Calu3 (cell line): ENCODE measurements at regions not wholly inside any gene's neighbourhood (a gene's known extent, or its start where the extent isn't known, plus 50 kb on each side); places are given as distances from the start of the nearest gene placed in this dataset.

Experiments
- BruUV-seq: library from RNA; stranded (reverse); fragments of 400-500 nt; replicated peaks from 2 replicates; lab custom pipeline; 2021; lab: Mats Ljungman, UMichigan
- CTCF ChIA-PET: fragments of 300-600 bp; sonication (Branson Sonifier 250); formaldehyde crosslinking; loops from one replicate; lab custom pipeline; 2022; ENCODE audit warnings: antibody characterized with exemption; lab: Charles Lee
- DNase-seq: peaks from one replicate; pipeline ENCODE4 v3.0.0; 2022
- H3K27ac Mint-ChIP-seq: one replicate; pipeline ENCODE4 v1.8.0; 2022; ENCODE audit warnings: mixed read lengths; ENCODE audit not compliant: unreplicated experiment
- H3K27me3 Mint-ChIP-seq: one replicate; pipeline ENCODE4 v1.8.0; 2022; ENCODE audit warnings: mixed read lengths; ENCODE audit not compliant: unreplicated experiment
- H3K36me3 Mint-ChIP-seq: one replicate; pipeline ENCODE4 v1.8.0; 2022; ENCODE audit warnings: mild to moderate bottlenecking, moderate library complexity, mixed read lengths; ENCODE audit not compliant: insufficient read depth, unreplicated experiment
- H3K4me1 Mint-ChIP-seq: one replicate; pipeline ENCODE4 v1.8.0; 2022; ENCODE audit warnings: mild to moderate bottlenecking, low read depth, mixed read lengths; ENCODE audit not compliant: unreplicated experiment
- H3K4me3 Mint-ChIP-seq: one replicate; pipeline ENCODE4 v1.8.0; 2022; ENCODE audit warnings: mild to moderate bottlenecking, low read depth, moderate library complexity, mixed read lengths; ENCODE audit not compliant: unreplicated experiment
- H3K9me3 Mint-ChIP-seq: one replicate; pipeline ENCODE4 v1.8.0; 2022; ENCODE audit warnings: low read depth, mixed read lengths; ENCODE audit not compliant: unreplicated experiment
- CTCF ChIP-seq: fragments of 200-600 bp; IDR thresholded peaks from one replicate; pipeline ENCODE4 v1.8.0; 2022; ENCODE audit warnings: antibody characterized with exemption; ENCODE audit not compliant: unreplicated experiment
- intact Hi-C: fragments of 100-400 bp; cut with micrococcal nuclease; formaldehyde crosslinking; loops from one replicate; pipeline ENCODE4 v1.10.0; 2022; ENCODE audit not compliant: unreplicated experiment

GRCh38 chr11:127452533-127452932 lies 452.0 kb upstream of the KIRREL3 start:
- Mint-ChIP-seq H3K9me3 (no peaks in the 10 kb centered on the region), H3K36me3 (no peaks in the 10 kb centered on the region), H3K4me1 (no peaks in the 10 kb centered on the region), H3K4me3 (no peak overlapping the region), H3K27ac (no peak overlapping the region), H3K27me3 (no peaks in the 10 kb centered on the region)
- CTCF ChIA-PET: no interaction called here
- BruUV-seq: no TSS peak
- no peak for DNase-seq
- intact Hi-C loops: no loop called here
- no peak for TF ChIP-seq CTCF

- no peak for TF ChIP-seq CTCF
- CTCF ChIA-PET: no interaction called here
- no peak overlapping the region for H3K4me3 Mint-ChIP-seq
Measured at GRCh38 chr11:127451861-127452260, 451.3 kb upstream of the KIRREL3 start.

GRCh38 chr11:127448101-127448500 lies 447.5 kb upstream of the KIRREL3 start:
- no TSS peak for BruUV-seq
- no peak for DNase-seq
- intact Hi-C loops: no loop called here
- CTCF ChIA-PET: no interaction called here
- H3K27me3 Mint-ChIP-seq: peaks cover 13% of the 10 kb centered on the region
- no peaks in the 10 kb centered on the region for H3K36me3 Mint-ChIP-seq
- no peaks in the 10 kb centered on the region for H3K4me1 Mint-ChIP-seq
- no peak for TF ChIP-seq CTCF
- peaks cover 7% of the 10 kb centered on the region for H3K9me3 Mint-ChIP-seq
- H3K27ac Mint-ChIP-seq: no peak overlapping the region
- no peak overlapping the region for H3K4me3 Mint-ChIP-seq

More at GRCh38 chr11:127451861-127452260, 451.3 kb upstream of the KIRREL3 start:
- no TSS peak for BruUV-seq
- Mint-ChIP-seq H3K27ac (no peak overlapping the region), H3K4me1 (no peaks in the 10 kb centered on the region), H3K9me3 (peaks cover 1% of the 10 kb centered on the region), H3K27me3 (no peaks in the 10 kb centered on the region), H3K36me3 (no peaks in the 10 kb centered on the region)
- intact Hi-C loops: no loop called here
- no peak for DNase-seq

GRCh38 chr11:127445476-127445875 lies 444.9 kb upstream of the KIRREL3 start:
- intact Hi-C loops: no loop called here
- BruUV-seq: no TSS peak
- no peak overlapping the region for H3K27ac Mint-ChIP-seq
- no peaks in the 10 kb centered on the region for H3K36me3 Mint-ChIP-seq
- H3K4me1 Mint-ChIP-seq: no peaks in the 10 kb centered on the region
- no peak overlapping the region for H3K4me3 Mint-ChIP-seq
- peaks cover 7% of the 10 kb centered on the region for H3K9me3 Mint-ChIP-seq
- H3K27me3 Mint-ChIP-seq: peaks cover 13% of the 10 kb centered on the region
- DNase-seq: no peak
- CTCF ChIA-PET: no interaction called here
- TF ChIP-seq CTCF: no peak
